Kidney (tissue), 13 donors: ENCODE measurements at regions not wholly inside any gene's neighbourhood (a gene's known extent, or its start where the extent isn't known, plus 50 kb on each side); places are given as distances from the start of the nearest gene placed in this dataset.

Experiments
- DNase-seq, 5 donors: peaks; one replicate each; pipeline ENCODE4 v3.0.0-alpha.2; 2013 to 2020
- FAIRE-seq: peaks from 2 replicates; lab custom pipeline; 2012; peaks lifted over from hg19 to GRCh38; lab: Jason Lieb, UNC
- H3K27ac ChIP-seq, 2 donors: one replicate each; pipeline ENCODE4 v1.7.0; 2013; ENCODE audit warnings: low read depth in 2 of 2, low read length in 2 of 2, inconsistent platforms in 1 of 2
- H3K27me3 ChIP-seq: one replicate; pipeline ENCODE4 v1.7.1; 2013; ENCODE audit warnings: low read length, inconsistent platforms; ENCODE audit not compliant: control insufficient read depth, insufficient read depth
- H3K36me3 ChIP-seq, 3 donors: one replicate each; pipeline versions ENCODE4 v1.7.0 to v1.7.1; 2013; ENCODE audit warnings: low read length in 3 of 3, control low read depth in 1 of 3, inconsistent platforms in 1 of 3; ENCODE audit not compliant: insufficient read depth in 3 of 3, control insufficient read depth in 2 of 3
- H3K4me1 ChIP-seq, 3 donors: one replicate each; pipeline versions ENCODE4 v1.7.0 to v1.7.1; 2013; ENCODE audit warnings: low read length in 3 of 3, inconsistent platforms in 1 of 3, low read depth in 1 of 3; ENCODE audit not compliant: control insufficient read depth in 2 of 3, insufficient read depth in 2 of 3
- H3K4me3 ChIP-seq, 3 donors: one replicate each; pipeline versions ENCODE4 v1.7.0 to v1.8.1; 2013; ENCODE audit warnings: low read length in 3 of 3, control low read depth in 1 of 3, inconsistent platforms in 1 of 3
- H3K9ac ChIP-seq, 3 donors: one replicate each; pipeline versions ENCODE4 v1.7.0 to v1.7.1; 2013; ENCODE audit warnings: low read length in 3 of 3, control low read depth in 1 of 3, inconsistent platforms in 1 of 3
- H3K9me3 ChIP-seq, 3 donors: one replicate each; pipeline versions ENCODE4 v1.7.0 to v1.7.1; 2013; ENCODE audit warnings: low read length in 3 of 3, control low read depth in 1 of 3, inconsistent platforms in 1 of 3; ENCODE audit not compliant: control insufficient read depth in 2 of 3, insufficient read depth in 1 of 3
- intact Hi-C: fragments of 100-400 bp; cut with DNase I; formaldehyde crosslinking; loops from one replicate; pipeline ENCODE4 v1.11.1; 2022
- TF ChIP-seq, protein P1 (sequence below): IDR thresholded peaks from 3 replicates; pipeline ENCODE4 v1.5.1; 2012; ENCODE audit warnings: mild to moderate bottlenecking, moderate library complexity, borderline replicate concordance; ENCODE audit not compliant: insufficient read depth; ENCODE audit errors: extremely low read depth
- donor health status: control.
- donor health status: control.
- donor health status: control.
- donor health status: control.
- donor health status: control.
- donor health status: DM: yes; HTN: yes; CAD: no.
- donor health status: Normal renal cell carcinoma (clear cell type).

GRCh38 chr2:139281124-139281523, 500.9 kb upstream of the NXPH2 start:
- Histone ChIP-seq H3K27me3 (no peaks in the 10 kb centered on the region), H3K9ac (no peak overlapping the region), H3K4me3 (no peak overlapping the region), H3K9me3 (peaks cover 0 to 5% (median 4%) of the 10 kb centered on the region in 3 donors), H3K4me1 (no peaks in the 10 kb centered on the region), H3K27ac (no peak overlapping the region), H3K36me3 (no peaks in the 10 kb centered on the region)
- TF ChIP-seq, protein P1, sequence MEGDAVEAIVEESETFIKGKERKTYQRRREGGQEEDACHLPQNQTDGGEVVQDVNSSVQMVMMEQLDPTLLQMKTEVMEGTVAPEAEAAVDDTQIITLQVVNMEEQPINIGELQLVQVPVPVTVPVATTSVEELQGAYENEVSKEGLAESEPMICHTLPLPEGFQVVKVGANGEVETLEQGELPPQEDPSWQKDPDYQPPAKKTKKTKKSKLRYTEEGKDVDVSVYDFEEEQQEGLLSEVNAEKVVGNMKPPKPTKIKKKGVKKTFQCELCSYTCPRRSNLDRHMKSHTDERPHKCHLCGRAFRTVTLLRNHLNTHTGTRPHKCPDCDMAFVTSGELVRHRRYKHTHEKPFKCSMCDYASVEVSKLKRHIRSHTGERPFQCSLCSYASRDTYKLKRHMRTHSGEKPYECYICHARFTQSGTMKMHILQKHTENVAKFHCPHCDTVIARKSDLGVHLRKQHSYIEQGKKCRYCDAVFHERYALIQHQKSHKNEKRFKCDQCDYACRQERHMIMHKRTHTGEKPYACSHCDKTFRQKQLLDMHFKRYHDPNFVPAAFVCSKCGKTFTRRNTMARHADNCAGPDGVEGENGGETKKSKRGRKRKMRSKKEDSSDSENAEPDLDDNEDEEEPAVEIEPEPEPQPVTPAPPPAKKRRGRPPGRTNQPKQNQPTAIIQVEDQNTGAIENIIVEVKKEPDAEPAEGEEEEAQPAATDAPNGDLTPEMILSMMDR: no peak
- intact Hi-C loops: no loop called here
- DNase-seq (no peak), FAIRE-seq (no peak)

GRCh38 chr2:139271879-139272278, 491.7 kb upstream of the NXPH2 start:
- Histone ChIP-seq H3K4me1 (no peaks in the 10 kb centered on the region), H3K9ac (no peak overlapping the region), H3K27ac (no peak overlapping the region), H3K4me3 (no peak overlapping the region), H3K36me3 (no peaks in the 10 kb centered on the region), H3K9me3 (no peaks in the 10 kb centered on the region), H3K27me3 (no peaks in the 10 kb centered on the region)
- FAIRE-seq (no peak), DNase-seq (no peak)
- TF ChIP-seq, protein P1: no peak
- intact Hi-C loops: no loop called here

GRCh38 chr2:139271149-139271548, 491.0 kb upstream of the NXPH2 start:
- H3K27ac ChIP-seq: no peak overlapping the region
- H3K27me3 ChIP-seq: no peaks in the 10 kb centered on the region
- no peaks in the 10 kb centered on the region for H3K9me3 ChIP-seq
- TF ChIP-seq, protein P1: no peak
- H3K4me1 ChIP-seq: no peaks in the 10 kb centered on the region
- H3K4me3 ChIP-seq: no peak overlapping the region
- no peak overlapping the region for H3K9ac ChIP-seq
- DNase-seq: no peak
- FAIRE-seq: no peak
- H3K36me3 ChIP-seq: no peaks in the 10 kb centered on the region
- intact Hi-C loops: no loop called here

DNA sequence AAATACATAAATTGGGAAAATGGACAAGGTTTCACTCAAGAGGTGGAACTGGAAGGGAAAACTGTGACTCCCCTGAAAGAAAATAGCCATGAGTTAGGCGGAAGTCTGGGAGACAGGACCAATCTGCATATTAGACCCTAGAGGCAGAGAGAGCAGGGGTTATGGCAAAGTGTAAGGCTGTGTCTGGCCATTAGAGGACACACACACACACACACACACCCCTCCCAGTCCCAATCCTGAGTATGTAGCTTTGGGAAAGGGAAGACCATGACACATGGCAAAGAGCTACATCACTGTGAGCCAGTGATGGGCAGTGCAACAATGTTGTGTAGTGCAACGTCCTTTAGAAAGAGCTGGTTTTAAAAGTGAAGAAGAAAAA, 479.9 kb upstream of the NXPH2 start:
- Histone ChIP-seq H3K9ac (no peak overlapping the region), H3K36me3 (no peaks in the 10 kb centered on the region), H3K9me3 (no peaks in the 10 kb centered on the region), H3K27ac (no peak overlapping the region), H3K27me3 (no peaks in the 10 kb centered on the region), H3K4me1 (no peaks in the 10 kb centered on the region), H3K4me3 (no peak overlapping the region)
- intact Hi-C loops: no loop called here
- DNase-seq (no peak), FAIRE-seq (no peak)
- TF ChIP-seq, protein P1: no peak
